ENCODE measurements at regions not wholly inside any gene's neighbourhood (a gene's known extent, or its start where the extent isn't known, plus 50 kb on each side); places are given as distances from the start of the nearest gene placed in this dataset.

- TF ChIP-seq POLR2A (IDR thresholded peaks at IDR 0.05; ENCODE audit: low read length), result no peak
- no peak for TF ChIP-seq GATA1 (IDR thresholded peaks at IDR 0.05; ENCODE audit: low read depth, low read length)
Observed at GRCh38 chr4:79248610-79249009, 77.3 kb downstream of the NAA11 start.
